GM18502 (cell line): ENCODE measurements at regions not wholly inside any gene's neighbourhood (a gene's known extent, or its start where the extent isn't known, plus 50 kb on each side); places are given as distances from the start of the nearest gene placed in this dataset.

Experiments
- ATAC-seq: cut with Tn5 transposase; IDR thresholded peaks from one replicate; pipeline ENCODE4 v1.9.1; 2021; ENCODE audit warnings: mild to moderate bottlenecking; ENCODE audit not compliant: unreplicated experiment, poor library complexity

DNA sequence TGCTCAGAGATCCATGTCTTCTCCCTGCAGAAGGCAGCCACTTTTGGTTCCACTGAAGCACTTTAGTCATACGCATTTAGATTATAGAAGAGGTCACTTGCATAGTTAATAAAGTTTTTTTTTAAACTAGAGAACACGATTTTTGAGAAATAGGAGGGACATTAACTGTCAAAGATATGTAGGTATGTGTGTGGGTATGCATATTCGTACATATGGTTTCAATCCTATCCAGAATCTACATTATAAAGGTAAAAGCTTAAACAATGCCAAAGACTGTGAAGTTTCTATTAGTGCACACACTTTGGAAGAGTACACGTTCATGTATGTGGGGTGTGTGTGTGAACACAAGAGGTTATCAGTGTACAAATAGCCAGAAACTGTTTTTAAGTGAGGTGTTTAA, 103.2 kb downstream of the BTBD3 start:
- ATAC-seq, result no peak

DNA sequence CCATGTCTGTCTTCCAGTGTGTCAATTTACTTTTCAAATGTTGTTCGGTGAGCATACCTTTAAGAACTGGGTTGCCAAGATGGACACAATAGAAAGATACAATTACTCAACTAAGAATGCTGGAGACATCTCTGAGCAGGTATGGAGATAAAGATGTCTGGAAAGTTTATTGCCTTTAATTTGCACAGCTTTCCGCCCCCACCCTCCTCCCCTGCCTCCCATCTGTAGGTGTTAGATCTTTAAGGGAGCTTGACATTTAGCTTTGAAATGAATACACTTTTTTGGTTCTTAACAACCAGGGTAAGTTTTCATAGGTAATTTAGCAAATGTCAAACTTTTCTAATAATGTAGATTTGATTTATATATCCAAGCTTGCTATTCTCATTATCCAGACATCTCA, 104.4 kb downstream of the BTBD3 start:
- no peak for ATAC-seq

DNA sequence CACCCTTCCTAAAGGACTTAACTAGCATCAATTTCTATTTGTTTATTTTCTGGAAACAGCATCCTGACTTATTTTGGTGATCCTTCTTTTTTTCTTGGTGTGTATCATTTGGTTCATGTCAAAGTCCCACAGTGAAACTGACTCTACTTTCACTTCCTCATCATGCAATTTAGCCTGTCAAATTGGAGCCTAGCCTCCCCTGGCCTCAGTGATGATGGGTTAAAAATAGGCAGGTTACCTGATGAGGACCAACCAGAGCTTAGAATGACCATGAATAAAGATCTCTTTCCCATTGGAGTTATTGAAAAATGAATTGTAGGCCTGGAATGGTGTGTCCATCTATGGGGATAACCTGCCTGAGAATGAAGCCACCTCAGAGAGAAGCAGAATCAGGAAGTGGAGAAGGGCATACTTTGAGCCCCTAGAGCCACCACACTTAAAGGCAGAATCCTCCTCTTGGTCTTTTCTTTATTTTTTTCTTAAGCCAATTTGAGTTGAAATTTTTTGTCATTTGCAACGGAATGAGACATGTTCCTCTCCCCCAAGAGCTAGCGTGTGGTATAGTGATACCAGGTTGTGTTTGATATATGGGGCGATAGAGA, 105.6 kb downstream of the BTBD3 start:
- no peak for ATAC-seq

DNA sequence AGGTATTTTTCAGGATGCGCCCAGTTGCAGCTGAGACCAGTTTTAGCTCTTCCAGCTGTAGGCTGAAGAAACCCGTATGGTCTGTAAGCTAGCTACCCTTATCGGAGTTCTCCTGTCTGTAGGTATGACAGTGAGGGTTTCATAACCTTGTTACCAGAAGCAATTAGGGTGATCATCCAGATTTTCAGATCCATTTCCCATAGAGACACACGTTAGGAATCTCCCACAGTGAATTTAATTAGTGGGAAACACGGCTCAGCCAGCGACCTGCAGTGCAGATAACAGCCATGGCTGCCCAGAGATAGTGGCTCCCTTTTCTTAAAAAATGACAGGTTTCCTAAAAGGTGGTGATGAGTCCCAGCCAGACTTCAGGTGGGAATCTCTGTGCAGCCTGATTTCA, 111.1 kb downstream of the BTBD3 start:
- no peak for ATAC-seq

DNA sequence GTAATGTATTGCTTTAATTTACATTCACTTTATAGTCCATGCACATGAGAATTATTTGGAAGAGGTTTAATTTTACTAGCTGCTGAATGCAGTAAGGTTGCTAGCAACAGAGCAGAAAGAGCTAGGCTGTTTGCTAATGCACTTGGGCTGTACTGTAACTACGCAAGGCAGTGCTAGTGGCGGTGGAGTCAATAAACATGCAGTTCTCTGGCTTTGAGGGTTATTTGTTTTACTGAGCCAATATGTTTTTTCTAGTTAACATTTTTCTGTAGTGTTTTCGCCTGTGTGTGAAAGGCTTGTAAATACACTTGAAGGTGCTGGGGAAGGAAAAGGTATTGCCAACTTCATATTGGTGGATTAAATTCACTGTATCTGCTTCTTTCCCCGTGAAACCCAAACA, 112.8 kb downstream of the BTBD3 start:
- no peak for ATAC-seq

DNA sequence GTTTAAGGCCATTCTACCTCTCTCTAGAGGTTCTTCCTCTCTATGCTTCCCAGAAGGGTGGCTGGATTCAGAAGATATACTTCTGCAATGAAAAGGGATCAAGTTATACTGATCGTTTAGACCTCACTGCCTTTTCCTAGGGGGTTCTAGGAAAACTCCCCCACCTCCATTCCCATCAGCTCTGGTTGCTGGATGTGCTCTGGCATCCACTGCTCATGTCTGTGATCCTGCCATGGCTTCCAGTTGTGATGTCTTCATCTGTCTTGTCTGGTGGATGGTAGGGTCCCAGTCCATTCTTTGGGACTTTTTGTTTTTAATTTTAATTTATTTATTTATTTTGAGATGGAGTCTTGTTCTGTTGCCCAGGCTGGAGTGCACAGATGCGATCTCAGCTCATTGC, 118.4 kb downstream of the BTBD3 start:
- ATAC-seq, result no peak

DNA sequence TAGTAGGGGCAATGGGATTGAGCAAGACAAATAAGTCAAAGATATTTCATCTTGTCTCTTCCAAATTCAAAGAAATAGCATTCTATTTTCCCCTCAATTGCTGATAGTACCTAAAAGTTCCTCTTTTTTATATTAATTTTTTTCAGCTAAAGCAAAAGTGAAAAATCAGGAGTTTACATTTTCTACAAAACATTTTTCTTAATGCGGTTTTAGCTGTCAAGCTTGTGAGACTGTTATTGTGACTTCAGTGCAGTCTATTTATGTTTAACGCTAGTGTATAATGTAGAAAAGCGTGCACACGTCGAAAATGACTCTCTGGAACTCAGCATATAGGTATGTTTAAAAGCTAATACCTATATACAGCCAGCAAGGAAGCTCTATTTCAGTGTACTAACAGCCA, 119.8 kb downstream of the BTBD3 start:
- ATAC-seq, result no peak

DNA sequence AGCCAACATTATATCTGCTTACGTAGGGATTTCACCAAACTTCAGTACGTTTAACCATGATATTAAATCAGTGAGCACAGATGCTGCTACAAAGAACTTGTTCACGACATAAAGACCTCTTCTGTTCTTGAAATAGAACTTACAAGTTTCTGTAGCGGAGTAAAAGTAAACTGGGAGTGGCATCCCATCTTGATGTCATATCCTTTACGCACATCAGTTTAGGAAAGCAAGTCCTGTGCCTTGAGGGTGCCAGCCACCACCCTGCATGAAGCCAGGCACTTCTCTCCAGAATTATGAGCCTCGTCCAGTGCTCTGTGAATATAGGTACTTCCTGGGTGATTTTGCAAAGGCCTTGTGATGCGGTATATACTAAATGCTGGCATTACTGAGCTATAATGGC, 122.6 kb downstream of the BTBD3 start:
- ATAC-seq, result no peak

DNA sequence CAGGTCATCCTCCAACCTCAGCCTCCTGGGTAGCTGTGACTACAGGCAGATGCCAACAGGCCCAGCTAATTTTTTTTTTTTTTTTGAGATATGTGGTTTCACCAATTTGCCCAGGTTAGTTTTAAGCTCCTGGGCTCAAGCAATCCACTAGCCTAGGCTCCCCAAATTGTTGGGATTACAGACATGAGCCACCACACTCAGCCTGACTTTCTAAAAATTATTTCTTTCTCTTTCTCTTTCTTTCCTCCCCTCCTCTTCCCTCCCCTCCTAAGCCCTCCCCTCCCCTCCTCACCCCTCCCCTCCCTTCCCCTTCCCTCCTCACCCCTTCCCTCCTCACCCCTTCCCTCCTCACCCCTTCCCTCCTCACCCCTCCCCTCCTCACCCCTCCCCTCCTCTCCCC, 127.3 kb downstream of the BTBD3 start:
- no peak for ATAC-seq

DNA sequence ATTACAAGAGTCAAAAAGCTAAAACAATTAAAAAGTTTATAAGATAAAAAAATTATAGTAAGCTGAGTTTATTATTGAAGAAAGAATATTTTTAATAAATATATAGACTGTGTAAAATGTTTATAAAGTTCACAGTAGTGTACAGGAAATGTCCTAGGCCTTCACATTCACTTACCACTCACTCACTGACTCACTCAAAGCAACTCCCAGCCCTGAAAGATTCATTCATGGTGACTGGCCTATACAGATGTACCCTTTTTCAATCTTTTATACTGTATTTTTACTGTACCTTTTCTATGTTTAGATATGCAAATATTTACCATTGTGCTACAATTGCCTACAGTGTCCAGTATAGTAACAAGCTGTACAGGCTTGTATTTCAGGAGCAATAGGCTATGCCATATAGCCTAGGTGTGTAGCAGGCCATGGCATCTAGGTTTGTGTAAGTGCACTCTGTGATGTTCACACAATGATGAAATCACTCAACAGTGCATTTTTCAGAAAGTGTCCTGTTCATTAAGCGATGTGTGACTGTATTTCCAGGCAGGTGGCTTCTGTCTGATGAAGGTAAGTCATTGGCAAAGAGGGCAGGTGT, 130.2 kb downstream of the BTBD3 start:
- no peak for ATAC-seq

DNA sequence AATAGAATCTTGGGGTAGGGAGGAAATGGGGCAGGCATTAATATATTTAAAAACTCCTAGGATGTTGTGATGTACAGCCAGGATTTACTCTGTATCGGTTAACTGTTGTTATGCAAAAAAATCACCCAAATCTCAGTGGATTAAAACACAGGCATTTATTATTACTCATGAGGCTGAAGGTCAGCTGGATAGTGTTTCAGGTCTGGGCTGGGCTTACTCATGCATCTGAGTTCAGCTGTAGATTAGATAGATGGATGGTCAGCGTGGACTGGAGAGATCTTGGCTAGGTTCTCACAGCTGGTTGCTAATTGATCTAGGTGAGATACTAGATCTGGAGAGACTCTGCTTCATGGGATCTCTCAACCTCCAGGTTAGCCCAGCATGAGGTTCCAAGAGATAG, 131.4 kb downstream of the BTBD3 start:
- ATAC-seq, result no peak

DNA sequence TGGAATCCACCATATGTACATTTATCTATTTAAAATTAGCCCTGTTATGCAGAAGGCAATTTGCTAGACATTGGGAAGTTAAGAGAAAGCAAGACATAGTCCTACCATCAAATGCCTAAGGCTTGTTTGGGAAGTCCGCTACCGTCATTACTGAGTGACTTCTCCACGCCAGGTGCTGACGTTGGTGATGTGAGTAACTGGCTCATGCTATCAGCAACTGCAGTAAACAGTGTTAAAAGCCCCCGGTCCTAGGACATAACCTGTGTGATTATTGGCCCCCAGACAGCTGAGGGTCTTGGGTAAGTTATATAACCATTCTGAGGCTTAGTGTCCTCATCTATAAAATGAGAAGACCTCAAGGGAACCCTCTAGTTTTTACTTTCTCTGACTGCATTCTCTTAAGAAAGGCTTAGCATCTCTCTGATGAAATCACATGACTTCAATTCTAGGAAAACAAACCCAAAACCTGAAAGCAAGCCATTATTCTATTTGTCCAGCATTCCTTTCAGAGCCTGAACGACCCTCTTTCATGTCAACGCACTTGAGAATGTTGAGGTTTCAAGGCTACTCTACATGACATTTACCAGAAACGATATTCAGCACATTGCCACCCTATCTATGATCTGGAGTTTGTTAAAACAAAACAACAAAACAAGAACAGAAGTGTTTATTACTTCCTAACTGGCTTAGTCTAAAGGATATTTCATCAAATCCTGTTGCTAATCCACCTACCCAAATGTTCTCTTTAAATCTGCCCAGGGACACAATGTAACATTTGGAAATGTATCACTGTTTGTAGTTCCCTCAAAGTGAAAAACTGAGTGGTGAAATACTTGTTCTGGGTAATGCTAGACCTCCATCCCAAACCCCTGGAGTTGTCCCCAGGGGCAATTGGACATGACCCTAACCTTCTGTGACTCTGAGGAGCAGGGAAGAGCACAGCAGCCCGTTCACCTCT, 133.8 kb downstream of the BTBD3 start:
- no peak for ATAC-seq

DNA sequence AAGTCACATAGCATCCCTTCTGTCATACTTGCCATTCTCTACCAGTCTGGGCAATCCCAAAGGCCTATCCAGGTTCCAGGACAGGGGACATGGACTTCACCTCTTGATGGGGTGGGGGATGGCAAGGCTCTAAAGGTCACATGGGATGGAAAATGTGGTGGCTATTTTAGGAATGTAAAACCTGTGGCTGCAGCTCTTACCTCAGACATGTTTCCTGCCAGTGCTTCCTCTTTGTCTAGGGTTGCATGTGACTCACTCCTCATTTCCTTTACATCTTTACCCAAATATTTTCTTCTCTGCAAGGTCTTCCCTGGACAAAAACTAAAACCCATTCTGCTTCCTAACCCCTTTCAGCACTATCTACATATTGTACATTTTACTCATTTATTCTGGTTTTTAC, 135.7 kb downstream of the BTBD3 start:
- ATAC-seq, result no peak

DNA sequence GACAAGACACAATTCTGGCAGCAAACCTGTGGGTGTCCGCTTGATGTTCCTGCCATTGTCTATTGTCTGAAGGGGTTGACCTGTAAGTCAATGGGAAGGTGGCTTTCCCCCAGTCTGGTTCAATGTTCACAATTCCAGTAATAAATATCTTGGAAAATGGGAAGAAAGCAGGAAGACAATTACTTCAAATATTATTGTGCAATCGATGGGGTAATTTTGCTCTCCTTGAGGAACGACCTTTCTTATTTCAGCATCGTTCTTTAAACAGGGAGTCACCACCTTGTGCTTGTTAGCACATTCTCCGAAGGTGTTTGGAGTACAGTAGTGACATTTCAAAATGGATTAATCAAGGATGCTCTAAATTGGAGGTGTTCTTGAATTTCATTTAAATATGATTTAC, 136.9 kb downstream of the BTBD3 start:
- ATAC-seq, result no peak

DNA sequence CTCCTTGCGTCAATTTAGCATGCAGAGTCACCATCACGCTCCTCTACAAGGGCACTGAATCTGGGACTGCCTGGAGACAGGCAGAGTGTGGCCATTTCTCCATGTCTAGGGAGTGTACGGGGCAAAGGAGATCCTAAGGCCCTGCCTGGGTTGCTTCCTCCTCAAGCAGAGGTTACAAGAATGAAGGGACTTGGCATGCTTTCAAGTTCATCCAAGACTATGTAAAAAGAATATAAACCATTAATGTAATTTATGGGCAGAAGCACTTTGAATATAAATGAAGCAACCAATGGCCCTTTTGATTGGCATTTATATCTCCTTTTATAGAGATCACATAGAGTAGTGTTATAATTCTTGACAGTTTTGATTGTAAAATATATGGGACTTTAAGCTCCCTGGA, 137.5 kb downstream of the BTBD3 start:
- ATAC-seq, result no peak

DNA sequence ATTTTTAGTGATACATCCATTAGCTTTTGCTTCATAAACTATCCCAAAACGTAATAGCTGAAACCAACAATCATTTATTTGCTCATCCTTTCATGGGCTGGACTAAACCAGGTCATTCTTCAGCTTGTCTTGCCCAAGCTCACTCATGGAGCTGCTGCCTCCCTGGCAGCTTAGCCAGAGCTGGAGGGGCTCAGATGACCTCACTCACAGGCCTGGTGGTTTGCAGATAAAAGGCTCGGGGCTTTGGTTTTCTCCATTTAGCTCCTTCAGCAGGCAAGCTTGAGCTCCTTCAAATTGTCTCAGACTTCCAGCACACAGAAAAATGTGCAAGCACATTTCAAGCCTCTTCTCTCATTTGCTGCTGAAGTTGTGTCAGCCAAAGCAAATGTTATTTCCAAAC, 139.1 kb downstream of the BTBD3 start:
- ATAC-seq, result no peak

DNA sequence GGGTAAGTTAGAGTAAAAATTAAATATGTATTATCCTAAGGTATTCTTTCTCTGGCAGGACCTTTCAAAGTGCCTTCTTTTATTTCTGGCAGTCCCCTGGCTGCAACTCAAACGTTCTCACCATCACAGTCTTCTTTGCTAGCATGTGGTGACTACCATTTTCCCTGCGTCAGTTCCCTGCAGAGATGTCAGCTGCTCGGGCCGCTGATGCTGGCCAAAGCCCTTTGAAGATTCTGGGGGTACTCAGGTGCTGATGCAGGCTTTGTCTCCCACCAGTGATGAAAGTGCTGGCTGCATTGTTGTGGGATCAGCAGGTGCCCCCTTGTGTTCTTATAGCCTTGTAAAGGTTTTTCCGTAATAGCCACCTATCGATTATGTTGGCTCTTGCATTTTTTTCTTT, 140.1 kb downstream of the BTBD3 start:
- ATAC-seq, result no peak

DNA sequence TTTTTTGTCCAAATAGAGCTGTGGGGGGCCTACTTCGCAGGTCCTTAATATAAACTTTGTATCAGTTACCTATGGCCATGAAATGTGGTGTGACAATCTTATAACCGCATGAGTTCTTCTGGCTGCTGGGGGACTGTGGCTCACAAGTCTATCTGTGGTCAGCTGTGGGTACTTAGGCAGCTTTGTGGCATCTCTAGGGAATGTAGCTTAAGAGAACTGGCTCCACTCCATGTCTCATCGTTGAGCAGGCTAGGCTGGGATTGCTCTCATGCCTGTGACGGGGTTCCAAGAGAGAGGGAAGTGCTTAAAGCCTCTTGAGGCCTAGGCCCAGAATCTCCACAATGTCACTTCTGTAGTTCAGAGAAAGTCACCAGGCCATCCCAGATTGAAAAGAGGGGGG, 140.5 kb downstream of the BTBD3 start:
- ATAC-seq, result no peak

DNA sequence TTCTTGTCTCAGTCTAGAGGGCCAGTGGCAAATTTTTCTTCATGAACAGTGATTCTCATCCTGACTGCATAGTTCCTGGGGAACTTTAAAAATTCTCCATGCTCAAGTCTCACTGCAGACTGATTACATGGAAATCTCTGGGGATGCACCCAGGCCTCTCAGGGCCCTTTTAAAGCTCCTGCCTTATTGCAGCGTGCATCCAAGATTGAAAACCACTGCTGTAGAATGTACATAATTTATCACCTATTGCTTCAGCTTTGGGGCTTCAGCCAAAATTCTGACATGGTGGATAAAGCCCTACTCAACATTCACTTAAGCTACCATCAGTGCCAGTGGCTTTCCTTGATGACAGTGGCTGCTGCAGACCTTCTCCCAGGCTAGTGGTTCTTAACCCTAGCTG, 143.8 kb downstream of the BTBD3 start:
- no peak for ATAC-seq

DNA sequence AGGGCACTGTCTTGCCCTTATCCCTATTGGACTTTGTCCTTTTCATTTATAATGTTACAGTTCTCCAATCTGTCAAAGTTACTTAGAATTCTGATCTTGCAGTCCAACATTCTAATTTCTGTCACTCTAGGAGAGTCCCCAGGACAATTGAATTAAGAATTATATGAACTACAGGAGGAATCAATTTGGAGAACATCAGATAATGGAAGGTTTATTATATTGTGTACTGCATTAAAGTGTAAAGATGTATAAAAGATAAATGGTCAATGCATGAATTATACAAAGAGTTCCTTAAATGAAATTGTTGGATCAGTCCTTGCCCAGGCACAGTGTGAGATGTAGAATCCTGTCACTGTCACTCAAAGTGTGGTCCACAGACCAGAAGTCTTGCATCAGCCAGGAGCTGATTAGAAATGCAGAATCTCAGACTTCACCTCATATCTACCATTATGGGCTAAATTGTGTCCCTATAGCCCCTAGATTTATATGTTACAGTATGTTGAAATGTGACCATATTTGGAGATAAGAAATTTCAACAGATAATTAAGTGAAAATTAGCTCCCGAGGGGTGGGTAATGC, 145.5 kb downstream of the BTBD3 start:
- no peak for ATAC-seq

DNA sequence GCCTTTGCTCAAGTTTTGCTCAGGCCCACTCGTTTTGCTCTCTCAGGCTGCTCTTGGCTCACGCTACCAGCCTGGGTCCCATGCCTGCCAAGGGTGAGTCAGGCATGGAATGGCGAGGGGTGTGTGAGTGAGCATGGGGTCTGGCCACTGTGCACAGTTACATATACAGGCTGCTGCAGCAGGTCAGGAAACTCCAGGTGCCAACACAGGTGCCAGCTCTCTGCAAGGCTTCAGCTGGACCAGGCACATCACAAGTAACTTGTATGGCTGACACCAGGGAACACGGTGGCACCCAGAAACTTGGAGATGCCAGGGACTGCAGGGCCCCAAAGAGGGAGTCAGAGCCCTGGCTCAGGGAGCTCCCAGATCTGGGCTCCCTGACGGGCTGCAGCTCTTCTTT, 146.8 kb downstream of the BTBD3 start:
- no peak for ATAC-seq
